HEK293 (cell line): ENCODE measurements at regions not wholly inside any gene's neighbourhood (a gene's known extent, or its start where the extent isn't known, plus 50 kb on each side); places are given as distances from the start of the nearest gene placed in this dataset.
A peak's percentile ranks its signal among the peaks of the same experiment; 100 is the strongest.

Experiments
- CTCF ChIA-PET: fragments of 350-600 bp; formaldehyde crosslinking; extraction: SDS; loops from one replicate; lab custom pipeline; 2021; ENCODE audit warnings: antibody characterized with exemption; lab: Yijun Ruan, JAX
- POLR2A ChIA-PET: fragments of 300-600 bp; formaldehyde crosslinking; extraction: SDS; loops from one replicate; lab custom pipeline; 2020; ENCODE audit warnings: antibody characterized with exemption, inconsistent platforms; lab: Yijun Ruan, JAX
- H3K27ac ChIP-seq: fragments of 200-500 bp; sonication (Bioruptor generic); 2 replicates; pipeline ENCODE4 v1.5.1; 2014; ENCODE audit warnings: low read depth, low read length, control low read depth, inconsistent platforms; ENCODE audit errors: extremely low read depth
- H3K36me3 ChIP-seq, 2 experiments: fragments of 200-500 bp in 1 of 2; sonication (Bioruptor generic) in 1 of 2; 1 replicate in 1 of 2; 2 replicates in 1 of 2; pipeline ENCODE4 v1.5.1; 2014 to 2017; ENCODE audit warnings: inconsistent platforms in 2 of 2, low read length in 2 of 2; ENCODE audit not compliant: control insufficient read depth in 2 of 2, insufficient read depth in 1 of 2
- H3K4me1 ChIP-seq: fragments of 200-500 bp; sonication (Bioruptor generic); 2 replicates; pipeline ENCODE4 v1.5.1; 2014; ENCODE audit warnings: mild to moderate bottlenecking, low read length, inconsistent platforms; ENCODE audit not compliant: control insufficient read depth, insufficient read depth
- H3K4me3 ChIP-seq: 2 replicates; pipeline ENCODE4 v1.5.1; 2011; ENCODE audit warnings: low read depth, mild to moderate bottlenecking, control low read depth, low read length, moderate library complexity
- H3K9me3 ChIP-seq: fragments of 200-500 bp; sonication (Bioruptor generic); 2 replicates; pipeline ENCODE4 v1.5.1; 2014; ENCODE audit warnings: low read depth, low read length, inconsistent platforms; ENCODE audit not compliant: control insufficient read depth, insufficient read depth
- BCL11B ChIP-seq: fragments of 450-650 bp; formaldehyde crosslinking; IDR thresholded peaks from 2 replicates; pipeline ENCODE4 v1.5.1; 2016; ENCODE audit warnings: low read depth, missing biosample characterization, missing genetic modification characterization
- EGR2 ChIP-seq: fragments of 450-650 bp; formaldehyde crosslinking; IDR thresholded peaks from 2 replicates; pipeline ENCODE4 v1.5.1; 2016; ENCODE audit warnings: low read depth, missing biosample characterization, missing genetic modification characterization
- OVOL3 ChIP-seq: fragments of 450-650 bp; formaldehyde crosslinking; IDR thresholded peaks from 2 replicates; pipeline ENCODE4 v1.5.1; 2016; ENCODE audit warnings: missing biosample characterization, missing genetic modification characterization
- ZBTB6 ChIP-seq: fragments of 450-650 bp; formaldehyde crosslinking; IDR thresholded peaks from 2 replicates; pipeline ENCODE4 v1.5.1; 2017; ENCODE audit warnings: missing biosample characterization, missing genetic modification characterization
- ZNF138 ChIP-seq: fragments of 450-650 bp; formaldehyde crosslinking; IDR thresholded peaks from 2 replicates; pipeline ENCODE4 v1.5.1; 2016; ENCODE audit warnings: missing biosample characterization, missing genetic modification characterization, borderline replicate concordance
- ZNF140 ChIP-seq: fragments of 450-650 bp; formaldehyde crosslinking; IDR thresholded peaks from 2 replicates; pipeline ENCODE4 v1.5.1; 2016; ENCODE audit warnings: missing biosample characterization, missing genetic modification characterization
- ZNF146 ChIP-seq: fragments of 450-650 bp; formaldehyde crosslinking; IDR thresholded peaks from 2 replicates; pipeline ENCODE4 v1.5.1; 2016; ENCODE audit warnings: missing biosample characterization, missing genetic modification characterization
- ZNF302 ChIP-seq: fragments of 450-650 bp; formaldehyde crosslinking; IDR thresholded peaks from 2 replicates; pipeline ENCODE4 v1.5.1; 2016; ENCODE audit warnings: missing biosample characterization, missing genetic modification characterization, low read depth
- ZNF513 ChIP-seq: fragments of 450-650 bp; IDR thresholded peaks from 2 replicates; pipeline ENCODE4 v1.5.1; 2018; ENCODE audit warnings: missing biosample characterization, missing genetic modification characterization
- ZNF521 ChIP-seq: fragments of 450-650 bp; formaldehyde crosslinking; IDR thresholded peaks from 2 replicates; pipeline ENCODE4 v1.5.1; 2017; ENCODE audit warnings: missing biosample characterization, mild to moderate bottlenecking, missing genetic modification characterization
- ZNF549 ChIP-seq: fragments of 450-650 bp; IDR thresholded peaks from 2 replicates; pipeline ENCODE4 v1.5.1; 2018; ENCODE audit warnings: missing biosample characterization, missing genetic modification characterization, mild to moderate bottlenecking, inconsistent platforms, moderate library complexity
- ZNF624 ChIP-seq: fragments of 450-650 bp; formaldehyde crosslinking; IDR thresholded peaks from 2 replicates; pipeline ENCODE4 v1.5.1; 2017; ENCODE audit warnings: missing biosample characterization, missing genetic modification characterization
- ZNF639 ChIP-seq: fragments of 450-650 bp; formaldehyde crosslinking; IDR thresholded peaks from 2 replicates; pipeline ENCODE4 v1.5.1; 2016; ENCODE audit warnings: missing biosample characterization, missing genetic modification characterization
- ZNF707 ChIP-seq: fragments of 450-650 bp; formaldehyde crosslinking; IDR thresholded peaks from 2 replicates; pipeline ENCODE4 v1.5.1; 2016; ENCODE audit warnings: missing biosample characterization, missing genetic modification characterization
- ZNF776 ChIP-seq: fragments of 450-650 bp; formaldehyde crosslinking; IDR thresholded peaks from 2 replicates; pipeline ENCODE4 v1.5.0; 2017; ENCODE audit warnings: missing biosample characterization, missing genetic modification characterization, borderline replicate concordance
- ZNF785 ChIP-seq: fragments of 450-650 bp; formaldehyde crosslinking; IDR thresholded peaks from 2 replicates; pipeline ENCODE4 v1.5.1; 2016; ENCODE audit warnings: missing biosample characterization, missing genetic modification characterization
- TF ChIP-seq, protein P1 (sequence below): fragments of 450-650 bp; formaldehyde crosslinking; IDR thresholded peaks from 2 replicates; pipeline ENCODE4 v1.5.1; 2016; ENCODE audit warnings: missing biosample characterization, missing genetic modification characterization
- TF ChIP-seq, protein P2 (sequence below): IDR thresholded peaks from 2 replicates; pipeline ENCODE4 v1.6.1; 2011; ENCODE audit warnings: mild to moderate bottlenecking, low read depth, low read length, borderline replicate concordance
- TF ChIP-seq, protein P3 (sequence below): fragments of 450-650 bp; formaldehyde crosslinking; IDR thresholded peaks from 2 replicates; pipeline ENCODE4 v1.5.1; 2016; ENCODE audit warnings: missing biosample characterization, missing genetic modification characterization
- TF ChIP-seq, protein P4 (sequence below): fragments of 450-650 bp; formaldehyde crosslinking; IDR thresholded peaks from 2 replicates; pipeline ENCODE4 v1.5.1; 2016; ENCODE audit warnings: missing biosample characterization, missing genetic modification characterization

DNA sequence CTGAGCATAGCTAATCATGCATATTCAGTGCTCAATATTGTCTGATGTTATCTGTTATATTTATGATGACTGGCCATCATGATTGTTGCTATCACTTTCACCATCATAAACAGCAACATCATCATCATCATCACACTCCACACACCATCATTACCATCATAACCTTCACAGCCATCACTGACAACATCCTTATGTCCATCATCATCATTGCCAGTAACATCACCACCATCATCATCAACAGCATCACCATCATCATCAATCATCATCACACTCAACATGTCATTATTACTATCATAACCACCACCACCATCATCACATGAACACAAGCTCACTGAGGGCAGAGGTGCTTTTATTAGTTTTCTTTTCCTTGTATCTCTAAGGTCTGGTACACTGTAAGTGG lies 75.9 kb downstream of the MBD3L1 start (continued):
- TF ChIP-seq, protein P1, sequence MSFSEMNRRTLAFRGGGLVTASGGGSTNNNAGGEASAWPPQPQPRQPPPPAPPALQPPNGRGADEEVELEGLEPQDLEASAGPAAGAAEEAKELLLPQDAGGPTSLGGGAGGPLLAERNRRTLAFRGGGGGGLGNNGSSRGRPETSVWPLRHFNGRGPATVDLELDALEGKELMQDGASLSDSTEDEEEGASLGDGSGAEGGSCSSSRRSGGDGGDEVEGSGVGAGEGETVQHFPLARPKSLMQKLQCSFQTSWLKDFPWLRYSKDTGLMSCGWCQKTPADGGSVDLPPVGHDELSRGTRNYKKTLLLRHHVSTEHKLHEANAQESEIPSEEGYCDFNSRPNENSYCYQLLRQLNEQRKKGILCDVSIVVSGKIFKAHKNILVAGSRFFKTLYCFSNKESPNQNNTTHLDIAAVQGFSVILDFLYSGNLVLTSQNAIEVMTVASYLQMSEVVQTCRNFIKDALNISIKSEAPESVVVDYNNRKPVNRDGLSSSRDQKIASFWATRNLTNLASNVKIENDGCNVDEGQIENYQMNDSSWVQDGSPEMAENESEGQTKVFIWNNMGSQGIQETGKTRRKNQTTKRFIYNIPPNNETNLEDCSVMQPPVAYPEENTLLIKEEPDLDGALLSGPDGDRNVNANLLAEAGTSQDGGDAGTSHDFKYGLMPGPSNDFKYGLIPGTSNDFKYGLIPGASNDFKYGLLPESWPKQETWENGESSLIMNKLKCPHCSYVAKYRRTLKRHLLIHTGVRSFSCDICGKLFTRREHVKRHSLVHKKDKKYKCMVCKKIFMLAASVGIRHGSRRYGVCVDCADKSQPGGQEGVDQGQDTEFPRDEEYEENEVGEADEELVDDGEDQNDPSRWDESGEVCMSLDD (tag by site-specific recombination) = no peak
- TF ChIP-seq, protein P2, sequence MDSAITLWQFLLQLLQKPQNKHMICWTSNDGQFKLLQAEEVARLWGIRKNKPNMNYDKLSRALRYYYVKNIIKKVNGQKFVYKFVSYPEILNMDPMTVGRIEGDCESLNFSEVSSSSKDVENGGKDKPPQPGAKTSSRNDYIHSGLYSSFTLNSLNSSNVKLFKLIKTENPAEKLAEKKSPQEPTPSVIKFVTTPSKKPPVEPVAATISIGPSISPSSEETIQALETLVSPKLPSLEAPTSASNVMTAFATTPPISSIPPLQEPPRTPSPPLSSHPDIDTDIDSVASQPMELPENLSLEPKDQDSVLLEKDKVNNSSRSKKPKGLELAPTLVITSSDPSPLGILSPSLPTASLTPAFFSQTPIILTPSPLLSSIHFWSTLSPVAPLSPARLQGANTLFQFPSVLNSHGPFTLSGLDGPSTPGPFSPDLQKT = no peak
- TF ChIP-seq ZNF513 (tag by site-specific recombination) (peak; percentile 60; the same call in 1 of the 2 replicates), ZNF521 (tag by site-specific recombination) (no peak)

- Histone ChIP-seq H3K27ac (no peak overlapping the region), H3K9me3 (no peaks in the 10 kb centered on the region), H3K4me1 (no peaks in the 10 kb centered on the region), H3K4me3 (no peak overlapping the region), H3K36me3 (no peaks in the 10 kb centered on the region)
- ChIA-PET CTCF (no interaction called here), POLR2A (no interaction called here)
- TF ChIP-seq BCL11B (tag by site-specific recombination) (no peak), ZBTB6 (tag by site-specific recombination) (no peak), EGR2 (tag by site-specific recombination) (no peak), ZNF302 (tag by site-specific recombination) (no peak), ZNF776 (tag by site-specific recombination) (0 out of 2 replicates have a peak, but pooled peaks have one; percentile 28), ZNF624 (tag by site-specific recombination) (no peak), OVOL3 (tag by site-specific recombination) (no peak), ZNF146 (no peak), ZNF639 (tag by site-specific recombination) (no peak), ZNF785 (tag by site-specific recombination) (peak; percentile 73; the same call in 1 of the 2 replicates), ZNF513 (tag by site-specific recombination) (peak; percentile 89), ZNF138 (tag by site-specific recombination) (no peak), ZNF707 (tag by site-specific recombination) (0 out of 2 replicates have a peak, but pooled peaks have one; percentile 34), ZNF140 (tag by site-specific recombination) (no peak), ZNF549 (tag by site-specific recombination) (no peak)
- TF ChIP-seq, protein P3, sequence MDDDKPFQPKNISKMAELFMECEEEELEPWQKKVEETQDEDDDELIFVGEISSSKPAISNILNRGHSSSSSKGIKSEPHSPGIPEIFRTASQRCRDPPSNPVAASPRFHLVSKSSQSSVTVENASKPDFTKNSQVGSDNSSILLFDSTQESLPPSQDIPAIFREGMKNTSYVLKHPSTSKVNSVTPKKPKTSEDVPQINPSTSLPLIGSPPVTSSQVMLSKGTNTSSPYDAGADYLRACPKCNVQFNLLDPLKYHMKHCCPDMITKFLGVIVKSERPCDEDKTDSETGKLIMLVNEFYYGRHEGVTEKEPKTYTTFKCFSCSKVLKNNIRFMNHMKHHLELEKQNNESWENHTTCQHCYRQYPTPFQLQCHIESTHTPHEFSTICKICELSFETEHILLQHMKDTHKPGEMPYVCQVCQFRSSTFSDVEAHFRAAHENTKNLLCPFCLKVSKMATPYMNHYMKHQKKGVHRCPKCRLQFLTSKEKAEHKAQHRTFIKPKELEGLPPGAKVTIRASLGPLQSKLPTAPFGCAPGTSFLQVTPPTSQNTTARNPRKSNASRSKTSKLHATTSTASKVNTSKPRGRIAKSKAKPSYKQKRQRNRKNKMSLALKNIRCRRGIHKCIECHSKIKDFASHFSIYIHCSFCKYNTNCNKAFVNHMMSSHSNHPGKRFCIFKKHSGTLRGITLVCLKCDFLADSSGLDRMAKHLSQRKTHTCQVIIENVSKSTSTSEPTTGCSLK = 0 out of 2 replicates have a peak, but pooled peaks have one; percentile 34
- TF ChIP-seq, protein P4, sequence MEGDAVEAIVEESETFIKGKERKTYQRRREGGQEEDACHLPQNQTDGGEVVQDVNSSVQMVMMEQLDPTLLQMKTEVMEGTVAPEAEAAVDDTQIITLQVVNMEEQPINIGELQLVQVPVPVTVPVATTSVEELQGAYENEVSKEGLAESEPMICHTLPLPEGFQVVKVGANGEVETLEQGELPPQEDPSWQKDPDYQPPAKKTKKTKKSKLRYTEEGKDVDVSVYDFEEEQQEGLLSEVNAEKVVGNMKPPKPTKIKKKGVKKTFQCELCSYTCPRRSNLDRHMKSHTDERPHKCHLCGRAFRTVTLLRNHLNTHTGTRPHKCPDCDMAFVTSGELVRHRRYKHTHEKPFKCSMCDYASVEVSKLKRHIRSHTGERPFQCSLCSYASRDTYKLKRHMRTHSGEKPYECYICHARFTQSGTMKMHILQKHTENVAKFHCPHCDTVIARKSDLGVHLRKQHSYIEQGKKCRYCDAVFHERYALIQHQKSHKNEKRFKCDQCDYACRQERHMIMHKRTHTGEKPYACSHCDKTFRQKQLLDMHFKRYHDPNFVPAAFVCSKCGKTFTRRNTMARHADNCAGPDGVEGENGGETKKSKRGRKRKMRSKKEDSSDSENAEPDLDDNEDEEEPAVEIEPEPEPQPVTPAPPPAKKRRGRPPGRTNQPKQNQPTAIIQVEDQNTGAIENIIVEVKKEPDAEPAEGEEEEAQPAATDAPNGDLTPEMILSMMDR (tag by site-specific recombination) = no peak
Measured at GRCh38 chr19:8910775-8911414, 78.7 kb downstream of the MBD3L1 start.
